ENCODE measurements at regions not wholly inside any gene's neighbourhood (a gene's known extent, or its start where the extent isn't known, plus 50 kb on each side); places are given as distances from the start of the nearest gene placed in this dataset.

DNA sequence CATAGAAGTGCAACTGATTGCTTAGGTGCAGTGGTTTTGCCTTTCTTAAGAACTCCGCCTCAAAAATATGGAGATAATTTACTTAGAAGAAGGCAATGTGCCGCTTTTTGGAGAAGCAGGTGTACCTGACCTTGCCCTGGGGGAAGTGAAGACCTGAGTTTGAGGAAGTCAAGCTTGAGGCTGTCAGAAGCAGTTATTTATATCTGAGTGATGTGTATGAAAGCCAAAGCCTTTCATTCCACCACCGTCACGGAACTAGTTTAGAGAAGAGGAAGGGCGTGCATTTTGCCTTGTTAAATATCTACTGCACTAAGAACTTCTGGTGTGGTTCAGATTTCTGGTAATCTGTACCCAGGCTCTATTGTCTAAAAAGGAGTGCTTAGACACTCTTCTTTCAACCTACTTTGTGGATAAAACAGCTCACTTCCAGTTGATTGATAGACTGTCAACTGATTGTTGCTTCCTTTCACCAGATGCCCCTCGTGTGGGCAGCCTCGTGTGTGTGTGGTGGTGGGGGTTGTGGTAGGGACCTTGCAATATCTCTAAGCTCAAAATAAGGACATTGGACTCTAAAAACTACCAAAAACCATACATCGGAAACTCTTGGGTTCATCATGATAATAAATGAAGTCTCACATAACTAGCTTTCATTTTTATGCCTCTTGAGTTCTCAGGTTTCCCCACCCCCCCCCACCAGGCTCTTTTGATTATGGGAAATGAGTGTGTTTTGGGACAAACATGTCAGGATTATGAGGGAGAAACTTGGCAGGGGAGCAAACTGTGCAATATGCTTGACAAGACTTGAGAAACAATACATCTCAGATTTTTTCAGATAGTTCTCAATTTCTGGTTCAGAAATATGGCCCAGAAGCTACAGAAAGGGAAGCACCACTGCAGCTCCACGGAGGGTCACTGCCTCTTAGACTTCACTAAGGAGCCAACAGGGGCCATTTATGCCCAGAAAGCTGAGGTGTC lies 78.6 kb downstream of the ARF6 start:
- WGBS, 2 experiments (ENCODE audit: insufficient coverage in 1 of 2, insufficient read length in 1 of 2), result 88 to 91% methylated on average over 6 to 9 of the region's 9 CpGs
- H3K36me3 ChIP-seq (ENCODE audit: control insufficient read depth, insufficient read depth, low read length), result no peaks in the 10 kb centered on the region
- no peaks in the 10 kb centered on the region for H3K9me3 ChIP-seq (ENCODE audit: control insufficient read depth, low read length)
- no peaks in the 10 kb centered on the region for H3K9me3 Mint-ChIP-seq
- no peak overlapping the region for H3K9ac ChIP-seq (ENCODE audit: extremely low read depth, low read length, poor library complexity, severe bottlenecking)
- no peak overlapping the region for H3K4me3 ChIP-seq (ENCODE audit: low read length)
- no peaks in the 10 kb centered on the region for H3K4me1 ChIP-seq (ENCODE audit: control insufficient read depth, insufficient read depth, low read length)
- no peaks in the 10 kb centered on the region for H3K27me3 ChIP-seq (ENCODE audit: control insufficient read depth, insufficient read depth, low read length, poor library complexity, severe bottlenecking)
- H3K36me3 Mint-ChIP-seq (ENCODE audit: low read depth), result no peaks in the 10 kb centered on the region
- DNase-seq, result no peak
- H3K27ac Mint-ChIP-seq, result no peak overlapping the region
- peaks cover 14% of the 10 kb centered on the region for H3K4me1 Mint-ChIP-seq
- TF ChIP-seq, protein P1, sequence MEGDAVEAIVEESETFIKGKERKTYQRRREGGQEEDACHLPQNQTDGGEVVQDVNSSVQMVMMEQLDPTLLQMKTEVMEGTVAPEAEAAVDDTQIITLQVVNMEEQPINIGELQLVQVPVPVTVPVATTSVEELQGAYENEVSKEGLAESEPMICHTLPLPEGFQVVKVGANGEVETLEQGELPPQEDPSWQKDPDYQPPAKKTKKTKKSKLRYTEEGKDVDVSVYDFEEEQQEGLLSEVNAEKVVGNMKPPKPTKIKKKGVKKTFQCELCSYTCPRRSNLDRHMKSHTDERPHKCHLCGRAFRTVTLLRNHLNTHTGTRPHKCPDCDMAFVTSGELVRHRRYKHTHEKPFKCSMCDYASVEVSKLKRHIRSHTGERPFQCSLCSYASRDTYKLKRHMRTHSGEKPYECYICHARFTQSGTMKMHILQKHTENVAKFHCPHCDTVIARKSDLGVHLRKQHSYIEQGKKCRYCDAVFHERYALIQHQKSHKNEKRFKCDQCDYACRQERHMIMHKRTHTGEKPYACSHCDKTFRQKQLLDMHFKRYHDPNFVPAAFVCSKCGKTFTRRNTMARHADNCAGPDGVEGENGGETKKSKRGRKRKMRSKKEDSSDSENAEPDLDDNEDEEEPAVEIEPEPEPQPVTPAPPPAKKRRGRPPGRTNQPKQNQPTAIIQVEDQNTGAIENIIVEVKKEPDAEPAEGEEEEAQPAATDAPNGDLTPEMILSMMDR (conservative IDR thresholded peaks at IDR 0.05), result no peak
- no peaks in the 10 kb centered on the region for H3K27me3 Mint-ChIP-seq (ENCODE audit: insufficient read depth)
- no peak overlapping the region for H3K4me3 Mint-ChIP-seq
- no peak overlapping the region for H3K27ac ChIP-seq (ENCODE audit: low read depth, low read length)

DNA sequence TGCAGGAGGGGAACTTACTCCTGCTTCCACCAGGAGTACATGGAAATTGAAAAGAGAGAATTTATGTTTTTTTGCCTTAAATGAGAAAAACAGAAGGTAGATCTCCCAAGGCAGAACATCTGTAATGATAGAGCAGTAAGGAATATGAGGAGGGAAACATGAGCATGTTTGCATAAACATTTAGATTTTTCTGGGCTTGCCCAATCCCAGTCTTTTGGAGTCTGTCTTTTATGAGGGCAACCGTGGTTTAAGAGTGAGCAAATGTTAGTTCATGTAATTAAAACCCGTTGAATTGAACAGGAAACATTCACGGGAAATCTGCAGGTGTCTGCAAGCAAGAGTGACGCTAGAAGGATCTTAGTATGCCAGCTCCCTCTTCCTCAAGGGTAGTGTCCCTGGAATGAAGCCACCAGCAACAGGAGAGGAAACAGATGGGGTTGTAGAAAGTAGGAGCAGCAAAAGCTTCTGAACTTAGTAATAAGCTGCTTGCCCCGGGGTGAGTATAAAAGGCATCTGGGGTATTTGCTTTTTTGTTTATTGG lies 79.3 kb downstream of the ARF6 start:
- WGBS, 2 experiments (ENCODE audit: insufficient coverage in 1 of 2, insufficient read length in 1 of 2), result 76 to 82% methylated on average over 4 to 5 of the region's 5 CpGs
- H3K4me3 Mint-ChIP-seq, result no peak overlapping the region

DNA sequence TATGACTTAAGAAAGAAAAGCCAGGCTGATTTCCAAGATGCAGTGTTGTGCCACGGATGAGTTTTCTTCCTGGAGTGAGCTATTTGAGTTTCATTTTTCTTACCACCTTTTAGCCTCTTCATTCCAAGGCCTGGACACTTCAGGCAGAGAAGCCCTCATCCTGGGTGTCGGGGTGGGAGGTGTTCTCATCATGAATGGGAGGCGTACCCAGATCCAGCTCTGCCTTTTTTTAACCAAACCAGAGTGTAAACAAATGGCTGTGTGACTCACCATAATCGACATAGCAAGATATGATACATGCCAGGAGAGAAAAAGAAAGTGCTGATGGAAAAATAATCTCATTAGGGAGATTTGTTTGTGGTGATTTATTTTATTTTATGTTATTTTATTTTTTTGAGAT lies 79.9 kb downstream of the ARF6 start:
- Mint-ChIP-seq H3K9me3 (no peaks in the 10 kb centered on the region), H3K27ac (no peak overlapping the region), H3K4me1 (peaks cover 12% of the 10 kb centered on the region), H3K36me3 (ENCODE audit: low read depth) (no peaks in the 10 kb centered on the region), H3K4me3 (no peak overlapping the region), H3K27me3 (ENCODE audit: insufficient read depth) (no peaks in the 10 kb centered on the region)
- no peak for DNase-seq
- H3K9ac ChIP-seq (ENCODE audit: extremely low read depth, low read length, poor library complexity, severe bottlenecking), result no peak overlapping the region
- H3K9me3 ChIP-seq (ENCODE audit: control insufficient read depth, low read length), result no peaks in the 10 kb centered on the region
- H3K4me3 ChIP-seq (ENCODE audit: low read length), result no peak overlapping the region
- no peaks in the 10 kb centered on the region for H3K27me3 ChIP-seq (ENCODE audit: control insufficient read depth, insufficient read depth, low read length, poor library complexity, severe bottlenecking)
- no peak overlapping the region for H3K27ac ChIP-seq (ENCODE audit: low read depth, low read length)
- WGBS, 2 experiments (ENCODE audit: insufficient coverage in 1 of 2, insufficient read length in 1 of 2), result 83 to 95% methylated on average over 3 to 4 of the region's 4 CpGs
- H3K36me3 ChIP-seq (ENCODE audit: control insufficient read depth, insufficient read depth, low read length), result no peaks in the 10 kb centered on the region
- TF ChIP-seq, protein P1 (conservative IDR thresholded peaks at IDR 0.05), result no peak
- no peaks in the 10 kb centered on the region for H3K4me1 ChIP-seq (ENCODE audit: control insufficient read depth, insufficient read depth, low read length)

More for the DNA sequence above, 79.3 kb downstream of the ARF6 start:
- no peak overlapping the region for H3K27ac Mint-ChIP-seq
- no peaks in the 10 kb centered on the region for H3K27me3 Mint-ChIP-seq (ENCODE audit: insufficient read depth)
- H3K4me3 ChIP-seq (ENCODE audit: low read length), result no peak overlapping the region
- H3K9ac ChIP-seq (ENCODE audit: extremely low read depth, low read length, poor library complexity, severe bottlenecking), result no peak overlapping the region
- TF ChIP-seq, protein P1 (conservative IDR thresholded peaks at IDR 0.05), result peak; percentile 26
- no peaks in the 10 kb centered on the region for H3K36me3 ChIP-seq (ENCODE audit: control insufficient read depth, insufficient read depth, low read length)
- H3K4me1 ChIP-seq (ENCODE audit: control insufficient read depth, insufficient read depth, low read length), result no peaks in the 10 kb centered on the region
- H3K9me3 Mint-ChIP-seq, result no peaks in the 10 kb centered on the region
- no peaks in the 10 kb centered on the region for H3K27me3 ChIP-seq (ENCODE audit: control insufficient read depth, insufficient read depth, low read length, poor library complexity, severe bottlenecking)
- H3K27ac ChIP-seq (ENCODE audit: low read depth, low read length), result no peak overlapping the region
- no peak for DNase-seq
- H3K9me3 ChIP-seq (ENCODE audit: control insufficient read depth, low read length), result no peaks in the 10 kb centered on the region
- H3K36me3 Mint-ChIP-seq (ENCODE audit: low read depth), result no peaks in the 10 kb centered on the region
- H3K4me1 Mint-ChIP-seq, result peaks cover 12% of the 10 kb centered on the region
